ENCODE measurements at regions not wholly inside any gene's neighbourhood (a gene's known extent, or its start where the extent isn't known, plus 50 kb on each side); places are given as distances from the start of the nearest gene placed in this dataset.

DNA sequence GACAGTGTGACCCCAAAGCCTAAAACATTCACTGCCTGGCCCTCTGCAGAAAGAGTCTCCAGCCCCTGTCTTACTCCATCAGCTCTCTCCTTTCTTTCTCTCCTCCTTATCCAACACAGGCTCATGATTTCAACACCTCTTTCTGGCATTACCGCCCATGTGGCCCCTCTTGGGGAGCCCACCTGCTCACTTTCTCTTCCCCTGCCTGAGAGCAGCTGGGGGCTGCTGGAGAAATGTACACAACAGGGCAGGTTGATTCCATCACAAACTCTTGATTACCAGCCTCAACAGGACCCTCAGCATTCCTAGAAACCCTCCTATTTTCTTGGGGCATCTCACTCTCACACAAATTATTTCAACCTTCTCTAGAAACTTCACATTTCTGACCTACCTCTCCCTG lies 98.3 kb downstream of the ABHD5 start:
- TF ChIP-seq EZH2 (IDR thresholded peaks at IDR 0.05; ENCODE audit: borderline replicate concordance, low read length) = no peak
- TF ChIP-seq, protein P1, sequence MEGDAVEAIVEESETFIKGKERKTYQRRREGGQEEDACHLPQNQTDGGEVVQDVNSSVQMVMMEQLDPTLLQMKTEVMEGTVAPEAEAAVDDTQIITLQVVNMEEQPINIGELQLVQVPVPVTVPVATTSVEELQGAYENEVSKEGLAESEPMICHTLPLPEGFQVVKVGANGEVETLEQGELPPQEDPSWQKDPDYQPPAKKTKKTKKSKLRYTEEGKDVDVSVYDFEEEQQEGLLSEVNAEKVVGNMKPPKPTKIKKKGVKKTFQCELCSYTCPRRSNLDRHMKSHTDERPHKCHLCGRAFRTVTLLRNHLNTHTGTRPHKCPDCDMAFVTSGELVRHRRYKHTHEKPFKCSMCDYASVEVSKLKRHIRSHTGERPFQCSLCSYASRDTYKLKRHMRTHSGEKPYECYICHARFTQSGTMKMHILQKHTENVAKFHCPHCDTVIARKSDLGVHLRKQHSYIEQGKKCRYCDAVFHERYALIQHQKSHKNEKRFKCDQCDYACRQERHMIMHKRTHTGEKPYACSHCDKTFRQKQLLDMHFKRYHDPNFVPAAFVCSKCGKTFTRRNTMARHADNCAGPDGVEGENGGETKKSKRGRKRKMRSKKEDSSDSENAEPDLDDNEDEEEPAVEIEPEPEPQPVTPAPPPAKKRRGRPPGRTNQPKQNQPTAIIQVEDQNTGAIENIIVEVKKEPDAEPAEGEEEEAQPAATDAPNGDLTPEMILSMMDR (IDR thresholded peaks at IDR 0.05; ENCODE audit: low read length) = no peak
